Activated naive CD4-positive, alpha-beta T cell treated with anti-CD3 and anti-CD28 coated beads, Interleukin-2, amount 50 U/mL, for 72 hours (primary cell): ENCODE measurements at regions not wholly inside any gene's neighbourhood (a gene's known extent, or its start where the extent isn't known, plus 50 kb on each side); places are given as distances from the start of the nearest gene placed in this dataset.
"Not testable (repeated sequence)": the region's sequence is repeated elsewhere in the genome, so short reads cannot be mapped to it uniquely, and the experiment has no call there.

Source experiments
- ATAC-seq, 2 donors: fragments of 150-1000 bp; cut with Tn5 transposase; 2 replicates each; pipeline ENCODE4 v1.10.0; 2021; ENCODE audit warnings: mild to moderate bottlenecking in 2 of 2, moderate library complexity in 2 of 2
- DNase-seq, 2 donors: peaks; one replicate each; pipeline ENCODE4 v3.0.0; 2021 to 2022; ENCODE audit warnings: low spot score in 2 of 2
- H3K27ac Mint-ChIP-seq, 2 donors: one replicate each; pipeline ENCODE4 v1.8.0; 2022; ENCODE audit warnings: mild to moderate bottlenecking in 2 of 2, mixed read lengths in 2 of 2
- H3K36me3 Mint-ChIP-seq, 2 donors: one replicate each; pipeline ENCODE4 v1.8.0; 2022; ENCODE audit warnings: mixed read lengths in 2 of 2
- H3K9me3 Mint-ChIP-seq, 2 donors: one replicate each; pipeline ENCODE4 v1.8.0; 2022; ENCODE audit warnings: mixed read lengths in 2 of 2

GRCh38 chr14:105901226-105901625 lies 374.8 kb downstream of the TMEM121 start:
- no peaks in the 10 kb centered on the region for H3K36me3 Mint-ChIP-seq
- ATAC-seq (no peak), DNase-seq (no peak)
- peak overlapping the region in 1 of 2 donors; percentile 74 for H3K27ac Mint-ChIP-seq
- H3K9me3 Mint-ChIP-seq = no peaks in the 10 kb centered on the region

GRCh38 chr14:105902131-105902898 lies 375.9 kb downstream of the TMEM121 start:
- Mint-ChIP-seq H3K36me3 (no peaks in the 10 kb centered on the region), H3K27ac (no peak overlapping the region), H3K9me3 (no peaks in the 10 kb centered on the region)
- DNase-seq = no peak
- ATAC-seq = no peak

GRCh38 chr14:105902899-105903165 lies 376.4 kb downstream of the TMEM121 start:
- not testable (repeated sequence) for H3K36me3 Mint-ChIP-seq, ATAC-seq, H3K9me3 Mint-ChIP-seq, DNase-seq, H3K27ac Mint-ChIP-seq

- no peak overlapping the region for H3K27ac Mint-ChIP-seq
- no peaks in the 10 kb centered on the region for H3K9me3 Mint-ChIP-seq
- ATAC-seq = no peak
- no peak for DNase-seq
- H3K36me3 Mint-ChIP-seq = no peaks in the 10 kb centered on the region
Observed at GRCh38 chr14:105903971-105904370, 377.6 kb downstream of the TMEM121 start.

- no peak for ATAC-seq
- DNase-seq = no peak
Observed at GRCh38 chr14:105904379-105904778, 378.0 kb downstream of the TMEM121 start.

GRCh38 chr14:105905456-105905855 lies 379.1 kb downstream of the TMEM121 start:
- Mint-ChIP-seq H3K36me3 (no peaks in the 10 kb centered on the region), H3K9me3 (no peaks in the 10 kb centered on the region), H3K27ac (no peak overlapping the region)
- no peak for ATAC-seq
- DNase-seq = no peak

More at GRCh38 chr14:105904379-105904778, 378.0 kb downstream of the TMEM121 start:
- no peaks in the 10 kb centered on the region for H3K36me3 Mint-ChIP-seq
- no peaks in the 10 kb centered on the region for H3K9me3 Mint-ChIP-seq
- no peak overlapping the region for H3K27ac Mint-ChIP-seq

GRCh38 chr14:105907276-105907675 lies 380.9 kb downstream of the TMEM121 start:
- no peaks in the 10 kb centered on the region for H3K9me3 Mint-ChIP-seq
- DNase-seq (no peak), ATAC-seq (no peak)
- H3K36me3 Mint-ChIP-seq = no peaks in the 10 kb centered on the region
- H3K27ac Mint-ChIP-seq = no peak overlapping the region

GRCh38 chr14:105908006-105908405 lies 381.6 kb downstream of the TMEM121 start:
- Mint-ChIP-seq H3K36me3 (no peaks in the 10 kb centered on the region), H3K9me3 (no peaks in the 10 kb centered on the region)

GRCh38 chr14:105908481-105908911 lies 382.1 kb downstream of the TMEM121 start:
- Mint-ChIP-seq H3K36me3 (no peaks in the 10 kb centered on the region), H3K9me3 (no peaks in the 10 kb centered on the region), H3K27ac (peak overlapping the region in 1 of 2 donors; percentile 66)
- no peak for DNase-seq
- ATAC-seq = no peak

More at GRCh38 chr14:105908006-105908405, 381.6 kb downstream of the TMEM121 start:
- DNase-seq (no peak), ATAC-seq (no peak)
- H3K27ac Mint-ChIP-seq = no peak overlapping the region

- no peak overlapping the region for H3K27ac Mint-ChIP-seq
- no peak for ATAC-seq
- DNase-seq = no peak
- H3K36me3 Mint-ChIP-seq = no peaks in the 10 kb centered on the region
- no peaks in the 10 kb centered on the region for H3K9me3 Mint-ChIP-seq
Observed at GRCh38 chr14:105909046-105909827, 382.9 kb downstream of the TMEM121 start.

GRCh38 chr14:105909828-105910120 lies 383.4 kb downstream of the TMEM121 start:
- not testable (repeated sequence) for ATAC-seq, H3K27ac Mint-ChIP-seq, DNase-seq, H3K36me3 Mint-ChIP-seq, H3K9me3 Mint-ChIP-seq

GRCh38 chr14:105910426-105910825 lies 384.0 kb downstream of the TMEM121 start:
- Mint-ChIP-seq H3K36me3 (no peaks in the 10 kb centered on the region), H3K27ac (no peak overlapping the region), H3K9me3 (peaks cover 0 to under 1% of the 10 kb centered on the region in 2 donors)
- DNase-seq (no peak), ATAC-seq (no peak)

GRCh38 chr14:105911006-105911847 lies 384.8 kb downstream of the TMEM121 start:
- DNase-seq (no peak), ATAC-seq (no peak)
- H3K36me3 Mint-ChIP-seq = peaks cover 0 to 4% of the 10 kb centered on the region in 2 donors
- H3K9me3 Mint-ChIP-seq = peaks cover 0 to 8% of the 10 kb centered on the region in 2 donors
- no peak overlapping the region for H3K27ac Mint-ChIP-seq

GRCh38 chr14:105911848-105912292 lies 385.5 kb downstream of the TMEM121 start:
- H3K36me3 Mint-ChIP-seq, H3K27ac Mint-ChIP-seq, ATAC-seq, DNase-seq: not testable (repeated sequence)
- H3K9me3 Mint-ChIP-seq = peaks cover 0 to 11% of the 10 kb centered on the region in 2 donors

- no peak for ATAC-seq
- no peak overlapping the region for H3K27ac Mint-ChIP-seq
- no peak for DNase-seq
- H3K36me3 Mint-ChIP-seq = peaks cover 0 to 9% of the 10 kb centered on the region in 2 donors
- peaks cover 0 to 11% of the 10 kb centered on the region in 2 donors for H3K9me3 Mint-ChIP-seq
Observed at GRCh38 chr14:105912641-105913180, 386.3 kb downstream of the TMEM121 start.

- Mint-ChIP-seq H3K36me3 (peaks cover 0 to 9% of the 10 kb centered on the region in 2 donors), H3K9me3 (peaks cover 0 to 11% of the 10 kb centered on the region in 2 donors), H3K27ac (no peak overlapping the region)
- ATAC-seq = no peak
- no peak for DNase-seq
Observed at GRCh38 chr14:105913221-105913620, 386.8 kb downstream of the TMEM121 start.

- no peak overlapping the region for H3K27ac Mint-ChIP-seq
- peaks cover 0 to 9% of the 10 kb centered on the region in 2 donors for H3K36me3 Mint-ChIP-seq
Observed at GRCh38 chr14:105913861-105914260, 387.5 kb downstream of the TMEM121 start.

More at GRCh38 chr14:105913861-105914260, 387.5 kb downstream of the TMEM121 start:
- no peak for DNase-seq
- peaks cover 0 to 11% of the 10 kb centered on the region in 2 donors for H3K9me3 Mint-ChIP-seq
- no peak for ATAC-seq
